PFSK-1 (cell line): ENCODE measurements at regions not wholly inside any gene's neighbourhood (a gene's known extent, or its start where the extent isn't known, plus 50 kb on each side); places are given as distances from the start of the nearest gene placed in this dataset.

Experiments
- FOXP2 ChIP-seq: optimal IDR thresholded peaks from 2 replicates; pipeline ENCODE3; 2011; ENCODE audit warnings: borderline replicate concordance, control low read depth, inconsistent platforms; ENCODE audit not compliant: insufficient read depth; ENCODE audit errors: extremely low read length, extremely low read depth
- POLR2AphosphoS5 ChIP-seq: IDR thresholded peaks from 2 replicates; pipeline ENCODE4 v1.6.1; 2012; ENCODE audit warnings: low read depth, mild to moderate bottlenecking, control low read depth, low read length, moderate library complexity
- SIN3A ChIP-seq: IDR thresholded peaks from 2 replicates; pipeline ENCODE4 v1.6.1; 2012; ENCODE audit warnings: mild to moderate bottlenecking, low read length, moderate library complexity, borderline replicate concordance; ENCODE audit not compliant: insufficient read depth
- TAF1 ChIP-seq: IDR thresholded peaks from 2 replicates; pipeline ENCODE4 v1.6.1; 2012; ENCODE audit warnings: low read length, control low read depth, borderline replicate concordance; ENCODE audit not compliant: insufficient read depth
- TF ChIP-seq, protein P1 (sequence below), 2 experiments: IDR thresholded peaks; 2 replicates each; pipeline versions ENCODE4 v1.6.1 to v1.8.0; 2011 to 2012; ENCODE audit warnings: low read depth in 2 of 2, low read length in 2 of 2, control low read depth in 1 of 2, inconsistent platforms in 1 of 2, mild to moderate bottlenecking in 1 of 2, moderate library complexity in 1 of 2; ENCODE audit not compliant: insufficient read depth in 1 of 2

DNA sequence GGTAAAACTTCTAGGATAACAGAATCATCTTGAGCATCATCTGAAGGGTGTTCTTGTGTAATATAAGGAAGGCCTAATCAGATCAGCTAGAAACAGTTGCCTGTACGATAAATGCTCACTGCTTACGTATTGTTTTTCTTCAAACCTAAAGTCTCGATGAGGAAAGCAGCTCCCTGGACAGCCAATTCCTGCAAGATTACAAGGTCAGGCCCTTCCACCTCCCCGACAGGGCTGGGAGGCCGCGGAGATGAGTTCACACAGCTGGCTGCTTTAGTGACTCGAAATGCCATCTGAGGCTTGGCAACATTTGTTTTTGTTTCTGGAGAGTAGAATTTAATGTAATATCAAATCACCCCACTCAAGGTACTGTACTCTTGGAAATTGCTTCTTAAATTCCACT is 95.1 kb upstream of the PFKP start:
- TF ChIP-seq, protein P1, sequence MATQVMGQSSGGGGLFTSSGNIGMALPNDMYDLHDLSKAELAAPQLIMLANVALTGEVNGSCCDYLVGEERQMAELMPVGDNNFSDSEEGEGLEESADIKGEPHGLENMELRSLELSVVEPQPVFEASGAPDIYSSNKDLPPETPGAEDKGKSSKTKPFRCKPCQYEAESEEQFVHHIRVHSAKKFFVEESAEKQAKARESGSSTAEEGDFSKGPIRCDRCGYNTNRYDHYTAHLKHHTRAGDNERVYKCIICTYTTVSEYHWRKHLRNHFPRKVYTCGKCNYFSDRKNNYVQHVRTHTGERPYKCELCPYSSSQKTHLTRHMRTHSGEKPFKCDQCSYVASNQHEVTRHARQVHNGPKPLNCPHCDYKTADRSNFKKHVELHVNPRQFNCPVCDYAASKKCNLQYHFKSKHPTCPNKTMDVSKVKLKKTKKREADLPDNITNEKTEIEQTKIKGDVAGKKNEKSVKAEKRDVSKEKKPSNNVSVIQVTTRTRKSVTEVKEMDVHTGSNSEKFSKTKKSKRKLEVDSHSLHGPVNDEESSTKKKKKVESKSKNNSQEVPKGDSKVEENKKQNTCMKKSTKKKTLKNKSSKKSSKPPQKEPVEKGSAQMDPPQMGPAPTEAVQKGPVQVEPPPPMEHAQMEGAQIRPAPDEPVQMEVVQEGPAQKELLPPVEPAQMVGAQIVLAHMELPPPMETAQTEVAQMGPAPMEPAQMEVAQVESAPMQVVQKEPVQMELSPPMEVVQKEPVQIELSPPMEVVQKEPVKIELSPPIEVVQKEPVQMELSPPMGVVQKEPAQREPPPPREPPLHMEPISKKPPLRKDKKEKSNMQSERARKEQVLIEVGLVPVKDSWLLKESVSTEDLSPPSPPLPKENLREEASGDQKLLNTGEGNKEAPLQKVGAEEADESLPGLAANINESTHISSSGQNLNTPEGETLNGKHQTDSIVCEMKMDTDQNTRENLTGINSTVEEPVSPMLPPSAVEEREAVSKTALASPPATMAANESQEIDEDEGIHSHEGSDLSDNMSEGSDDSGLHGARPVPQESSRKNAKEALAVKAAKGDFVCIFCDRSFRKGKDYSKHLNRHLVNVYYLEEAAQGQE (IDR thresholded peaks at IDR 0.05; ENCODE audit: insufficient read depth in 1 of 2, low read depth in 2 of 2, low read length in 2 of 2), result no peak
- TF ChIP-seq POLR2AphosphoS5 (no peak), TAF1 (no peak), FOXP2 (no peak), SIN3A (no peak)

DNA sequence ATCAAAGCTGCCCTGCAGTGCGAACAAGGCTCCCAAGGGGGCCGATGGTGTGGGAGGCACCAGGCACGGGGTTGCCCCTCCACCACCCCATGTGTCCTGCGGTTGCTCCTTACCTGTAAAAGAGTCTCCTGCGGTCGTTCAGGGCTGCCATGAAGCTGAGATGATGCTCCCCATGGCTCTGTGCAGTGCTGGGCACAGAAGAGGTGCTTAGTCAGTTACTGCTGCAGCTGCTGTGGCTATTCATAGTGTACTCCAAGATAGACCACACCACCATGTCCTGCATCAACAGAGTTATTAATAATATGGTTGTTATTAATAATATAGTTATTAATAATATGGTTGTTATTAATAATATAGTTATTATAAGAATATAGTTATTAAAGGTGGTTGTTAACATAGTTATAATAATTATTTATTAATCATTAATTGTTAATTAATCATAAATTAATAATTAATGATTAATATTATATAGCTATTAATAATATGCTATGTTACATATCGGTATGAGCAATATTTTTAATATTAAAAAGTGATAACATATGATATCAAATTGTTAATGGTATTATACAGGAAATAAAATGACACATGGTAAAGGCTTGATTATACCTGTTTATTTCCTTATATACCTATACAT is 97.0 kb upstream of the PFKP start:
- TF ChIP-seq FOXP2 (no peak), POLR2AphosphoS5 (no peak), SIN3A (no peak), TAF1 (no peak)
- TF ChIP-seq, protein P1 (IDR thresholded peaks at IDR 0.05; ENCODE audit: insufficient read depth in 1 of 2, low read depth in 2 of 2, low read length in 2 of 2), result no peak

DNA sequence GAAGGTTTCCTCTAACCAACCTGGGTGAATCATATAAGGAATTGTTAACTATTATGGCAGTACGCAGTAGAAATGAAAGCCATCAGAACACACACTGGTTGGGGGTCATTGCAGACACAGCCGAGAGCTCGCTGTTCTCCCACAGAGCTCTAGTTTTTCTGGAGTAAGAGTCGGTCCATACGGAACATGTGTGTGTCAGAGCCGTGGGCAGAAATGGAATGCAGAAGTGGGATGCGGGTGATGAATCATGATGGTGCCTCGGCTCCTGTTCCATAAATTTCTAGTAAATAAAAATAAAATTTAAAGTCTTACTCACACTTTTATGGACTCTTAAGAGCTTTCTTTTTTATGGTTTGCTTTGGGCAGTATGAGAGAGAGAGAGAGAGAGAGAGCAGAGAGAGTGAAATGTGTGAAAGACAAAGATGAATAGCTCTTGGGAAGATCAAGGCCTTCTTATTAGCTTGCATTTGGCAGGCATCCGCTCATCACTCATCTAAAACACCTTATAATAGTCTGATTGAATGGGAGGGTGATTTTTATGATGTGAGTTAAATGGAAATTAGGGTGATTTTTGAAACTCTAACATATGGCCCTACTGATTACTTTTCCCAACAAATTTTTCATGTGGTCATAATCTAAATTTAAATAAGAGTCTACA is 98.8 kb upstream of the PFKP start:
- TF ChIP-seq, protein P1 (IDR thresholded peaks at IDR 0.05; ENCODE audit: insufficient read depth in 1 of 2, low read depth in 2 of 2, low read length in 2 of 2), result no peak
- TF ChIP-seq POLR2AphosphoS5 (no peak), FOXP2 (no peak), SIN3A (no peak), TAF1 (no peak)

DNA sequence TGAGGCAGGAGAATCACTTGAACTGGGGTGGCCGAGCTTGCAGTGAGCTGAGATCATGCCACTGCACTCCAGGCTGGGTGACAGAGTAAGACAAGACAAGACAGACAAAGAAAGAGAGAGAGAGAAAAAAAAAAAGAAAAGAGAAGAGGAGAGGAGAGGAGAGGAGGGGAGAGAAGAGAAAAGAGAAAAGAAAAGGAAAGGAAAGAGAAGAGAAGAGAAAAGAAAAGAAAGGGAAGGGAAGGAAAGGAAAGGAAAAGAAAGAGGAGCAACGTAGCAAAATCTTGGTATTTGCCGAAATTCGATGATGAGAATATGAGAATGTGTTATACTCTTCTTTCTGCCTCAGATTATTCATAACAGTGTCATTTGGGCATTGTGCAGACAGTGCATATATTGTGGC is 101.2 kb upstream of the PFKP start:
- TF ChIP-seq SIN3A (no peak), POLR2AphosphoS5 (no peak), FOXP2 (no peak), TAF1 (no peak)
- TF ChIP-seq, protein P1 (IDR thresholded peaks at IDR 0.05; ENCODE audit: insufficient read depth in 1 of 2, low read depth in 2 of 2, low read length in 2 of 2), result no peak
